ENCODE measurements at regions not wholly inside any gene's neighbourhood (a gene's known extent, or its start where the extent isn't known, plus 50 kb on each side); places are given as distances from the start of the nearest gene placed in this dataset.
A peak's percentile ranks its signal among the peaks of the same experiment; 100 is the strongest.

DNA sequence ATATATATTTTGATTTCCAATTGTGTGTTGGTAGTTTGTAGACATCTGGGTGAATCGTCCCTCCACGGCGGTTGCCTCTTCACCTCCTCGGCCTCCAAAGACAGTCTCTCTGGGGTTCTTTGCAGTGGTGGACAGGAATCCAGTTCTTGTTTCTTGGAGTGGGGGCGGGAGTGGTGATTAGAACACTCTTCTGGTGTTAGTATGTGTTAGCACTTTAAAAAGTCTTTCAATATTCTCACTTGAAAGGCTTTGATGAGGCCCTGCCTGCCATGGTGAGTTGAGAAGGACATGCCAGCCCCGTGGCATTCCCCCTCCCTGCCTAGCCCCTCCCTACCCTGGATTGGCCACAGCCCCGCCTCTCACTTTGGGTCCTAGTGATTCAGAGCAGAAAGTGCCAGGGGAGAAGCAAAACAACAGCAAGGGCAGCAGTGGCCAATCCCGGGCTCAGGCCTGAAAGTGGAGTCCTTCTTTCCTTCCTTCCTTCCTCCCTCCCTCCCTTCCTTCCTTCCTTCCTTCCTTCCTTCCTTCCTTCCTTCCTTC lies 316.8 kb upstream of the HS6ST1 start:
- H3K27ac ChIP-seq (ENCODE audit: low read depth in 1 of 2, low read length in 2 of 2), result no peak overlapping the region
- H3K27me3 ChIP-seq (ENCODE audit: control insufficient read depth in 4 of 4, insufficient read depth in 4 of 4, low read length in 3 of 4), result no peaks in the 10 kb centered on the region
- H3K36me3 ChIP-seq (ENCODE audit: control insufficient read depth in 4 of 4, insufficient read depth in 3 of 4, low read depth in 1 of 4, low read length in 3 of 4), result no peaks in the 10 kb centered on the region
- H3K4me1 ChIP-seq (ENCODE audit: control insufficient read depth in 4 of 4, insufficient read depth in 4 of 4, low read length in 3 of 4), result no peaks in the 10 kb centered on the region
- no peak overlapping the region for H3K4me3 ChIP-seq (ENCODE audit: low read depth in 1 of 3, low read length in 3 of 3)
- no peaks in the 10 kb centered on the region for H3K9me3 ChIP-seq (ENCODE audit: control insufficient read depth in 4 of 4, low read length in 3 of 4)
- no peak overlapping the region for H3K9ac ChIP-seq (ENCODE audit: low read depth in 1 of 2, low read length in 2 of 2)
- DNase-seq (ENCODE audit: low spot score), result peak; percentile 28
- TF ChIP-seq RXRA (IDR thresholded peaks at IDR 0.05) (no peak), SP1 (IDR thresholded peaks at IDR 0.05) (no peak), FOXA1 (IDR thresholded peaks at IDR 0.05) (no peak), TAF1 (conservative IDR thresholded peaks at IDR 0.05) (no peak), JUND (IDR thresholded peaks at IDR 0.05) (no peak), YY1 (IDR thresholded peaks at IDR 0.05) (no peak), EGR1 (IDR thresholded peaks at IDR 0.05; ENCODE audit: low read depth in 2 of 2) (no peak), HNF4G (IDR thresholded peaks at IDR 0.05) (no peak), RAD21 (IDR thresholded peaks at IDR 0.05) (no peak), HNF4A (conservative IDR thresholded peaks at IDR 0.05) (no peak), GABPA (IDR thresholded peaks at IDR 0.05 in 1 of 2, conservative IDR thresholded peaks at IDR 0.05 in 1 of 2) (no peak), FOXA2 (IDR thresholded peaks at IDR 0.05) (no peak), NR2F2 (IDR thresholded peaks at IDR 0.05) (no peak)
- TF ChIP-seq, protein P1, sequence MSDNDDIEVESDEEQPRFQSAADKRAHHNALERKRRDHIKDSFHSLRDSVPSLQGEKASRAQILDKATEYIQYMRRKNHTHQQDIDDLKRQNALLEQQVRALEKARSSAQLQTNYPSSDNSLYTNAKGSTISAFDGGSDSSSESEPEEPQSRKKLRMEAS (IDR thresholded peaks at IDR 0.05), result no peak
- TF ChIP-seq, protein P2, sequence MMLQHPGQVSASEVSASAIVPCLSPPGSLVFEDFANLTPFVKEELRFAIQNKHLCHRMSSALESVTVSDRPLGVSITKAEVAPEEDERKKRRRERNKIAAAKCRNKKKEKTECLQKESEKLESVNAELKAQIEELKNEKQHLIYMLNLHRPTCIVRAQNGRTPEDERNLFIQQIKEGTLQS (IDR thresholded peaks at IDR 0.05), result no peak
- TF ChIP-seq, protein P3, sequence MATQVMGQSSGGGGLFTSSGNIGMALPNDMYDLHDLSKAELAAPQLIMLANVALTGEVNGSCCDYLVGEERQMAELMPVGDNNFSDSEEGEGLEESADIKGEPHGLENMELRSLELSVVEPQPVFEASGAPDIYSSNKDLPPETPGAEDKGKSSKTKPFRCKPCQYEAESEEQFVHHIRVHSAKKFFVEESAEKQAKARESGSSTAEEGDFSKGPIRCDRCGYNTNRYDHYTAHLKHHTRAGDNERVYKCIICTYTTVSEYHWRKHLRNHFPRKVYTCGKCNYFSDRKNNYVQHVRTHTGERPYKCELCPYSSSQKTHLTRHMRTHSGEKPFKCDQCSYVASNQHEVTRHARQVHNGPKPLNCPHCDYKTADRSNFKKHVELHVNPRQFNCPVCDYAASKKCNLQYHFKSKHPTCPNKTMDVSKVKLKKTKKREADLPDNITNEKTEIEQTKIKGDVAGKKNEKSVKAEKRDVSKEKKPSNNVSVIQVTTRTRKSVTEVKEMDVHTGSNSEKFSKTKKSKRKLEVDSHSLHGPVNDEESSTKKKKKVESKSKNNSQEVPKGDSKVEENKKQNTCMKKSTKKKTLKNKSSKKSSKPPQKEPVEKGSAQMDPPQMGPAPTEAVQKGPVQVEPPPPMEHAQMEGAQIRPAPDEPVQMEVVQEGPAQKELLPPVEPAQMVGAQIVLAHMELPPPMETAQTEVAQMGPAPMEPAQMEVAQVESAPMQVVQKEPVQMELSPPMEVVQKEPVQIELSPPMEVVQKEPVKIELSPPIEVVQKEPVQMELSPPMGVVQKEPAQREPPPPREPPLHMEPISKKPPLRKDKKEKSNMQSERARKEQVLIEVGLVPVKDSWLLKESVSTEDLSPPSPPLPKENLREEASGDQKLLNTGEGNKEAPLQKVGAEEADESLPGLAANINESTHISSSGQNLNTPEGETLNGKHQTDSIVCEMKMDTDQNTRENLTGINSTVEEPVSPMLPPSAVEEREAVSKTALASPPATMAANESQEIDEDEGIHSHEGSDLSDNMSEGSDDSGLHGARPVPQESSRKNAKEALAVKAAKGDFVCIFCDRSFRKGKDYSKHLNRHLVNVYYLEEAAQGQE (IDR thresholded peaks at IDR 0.05), result no peak
- TF ChIP-seq, protein P4, sequence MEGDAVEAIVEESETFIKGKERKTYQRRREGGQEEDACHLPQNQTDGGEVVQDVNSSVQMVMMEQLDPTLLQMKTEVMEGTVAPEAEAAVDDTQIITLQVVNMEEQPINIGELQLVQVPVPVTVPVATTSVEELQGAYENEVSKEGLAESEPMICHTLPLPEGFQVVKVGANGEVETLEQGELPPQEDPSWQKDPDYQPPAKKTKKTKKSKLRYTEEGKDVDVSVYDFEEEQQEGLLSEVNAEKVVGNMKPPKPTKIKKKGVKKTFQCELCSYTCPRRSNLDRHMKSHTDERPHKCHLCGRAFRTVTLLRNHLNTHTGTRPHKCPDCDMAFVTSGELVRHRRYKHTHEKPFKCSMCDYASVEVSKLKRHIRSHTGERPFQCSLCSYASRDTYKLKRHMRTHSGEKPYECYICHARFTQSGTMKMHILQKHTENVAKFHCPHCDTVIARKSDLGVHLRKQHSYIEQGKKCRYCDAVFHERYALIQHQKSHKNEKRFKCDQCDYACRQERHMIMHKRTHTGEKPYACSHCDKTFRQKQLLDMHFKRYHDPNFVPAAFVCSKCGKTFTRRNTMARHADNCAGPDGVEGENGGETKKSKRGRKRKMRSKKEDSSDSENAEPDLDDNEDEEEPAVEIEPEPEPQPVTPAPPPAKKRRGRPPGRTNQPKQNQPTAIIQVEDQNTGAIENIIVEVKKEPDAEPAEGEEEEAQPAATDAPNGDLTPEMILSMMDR (IDR thresholded peaks at IDR 0.05; ENCODE audit: low read depth, low read length, missing input control), result no peak
- TF ChIP-seq, protein P5, sequence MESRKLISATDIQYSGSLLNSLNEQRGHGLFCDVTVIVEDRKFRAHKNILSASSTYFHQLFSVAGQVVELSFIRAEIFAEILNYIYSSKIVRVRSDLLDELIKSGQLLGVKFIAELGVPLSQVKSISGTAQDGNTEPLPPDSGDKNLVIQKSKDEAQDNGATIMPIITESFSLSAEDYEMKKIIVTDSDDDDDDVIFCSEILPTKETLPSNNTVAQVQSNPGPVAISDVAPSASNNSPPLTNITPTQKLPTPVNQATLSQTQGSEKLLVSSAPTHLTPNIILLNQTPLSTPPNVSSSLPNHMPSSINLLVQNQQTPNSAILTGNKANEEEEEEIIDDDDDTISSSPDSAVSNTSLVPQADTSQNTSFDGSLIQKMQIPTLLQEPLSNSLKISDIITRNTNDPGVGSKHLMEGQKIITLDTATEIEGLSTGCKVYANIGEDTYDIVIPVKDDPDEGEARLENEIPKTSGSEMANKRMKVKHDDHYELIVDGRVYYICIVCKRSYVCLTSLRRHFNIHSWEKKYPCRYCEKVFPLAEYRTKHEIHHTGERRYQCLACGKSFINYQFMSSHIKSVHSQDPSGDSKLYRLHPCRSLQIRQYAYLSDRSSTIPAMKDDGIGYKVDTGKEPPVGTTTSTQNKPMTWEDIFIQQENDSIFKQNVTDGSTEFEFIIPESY (IDR thresholded peaks at IDR 0.05), result no peak
- WGBS, result 84% methylated on average over 8 of the region's 8 CpGs

Measured in liver (tissue), 8 donors.